HT1080 (cell line): ENCODE measurements at regions not wholly inside any gene's neighbourhood (a gene's known extent, or its start where the extent isn't known, plus 50 kb on each side); places are given as distances from the start of the nearest gene placed in this dataset. TPM values are rescaled to one million over a fixed set of nuclear protein-coding genes. Genes with fewer than 3 reads are reported as not detected.

Experiments
- DNase-seq: peaks from one replicate; pipeline ENCODE4 v3.0.0-alpha.2; 2015; ENCODE audit warnings: low read depth
- small RNA-seq: library from RNA; depleted of rRNA; stranded (forward); fragments of <200 nt; gene quantifications from one replicate; pipeline ENCODE3, GENCODE V24; 2014

DNA sequence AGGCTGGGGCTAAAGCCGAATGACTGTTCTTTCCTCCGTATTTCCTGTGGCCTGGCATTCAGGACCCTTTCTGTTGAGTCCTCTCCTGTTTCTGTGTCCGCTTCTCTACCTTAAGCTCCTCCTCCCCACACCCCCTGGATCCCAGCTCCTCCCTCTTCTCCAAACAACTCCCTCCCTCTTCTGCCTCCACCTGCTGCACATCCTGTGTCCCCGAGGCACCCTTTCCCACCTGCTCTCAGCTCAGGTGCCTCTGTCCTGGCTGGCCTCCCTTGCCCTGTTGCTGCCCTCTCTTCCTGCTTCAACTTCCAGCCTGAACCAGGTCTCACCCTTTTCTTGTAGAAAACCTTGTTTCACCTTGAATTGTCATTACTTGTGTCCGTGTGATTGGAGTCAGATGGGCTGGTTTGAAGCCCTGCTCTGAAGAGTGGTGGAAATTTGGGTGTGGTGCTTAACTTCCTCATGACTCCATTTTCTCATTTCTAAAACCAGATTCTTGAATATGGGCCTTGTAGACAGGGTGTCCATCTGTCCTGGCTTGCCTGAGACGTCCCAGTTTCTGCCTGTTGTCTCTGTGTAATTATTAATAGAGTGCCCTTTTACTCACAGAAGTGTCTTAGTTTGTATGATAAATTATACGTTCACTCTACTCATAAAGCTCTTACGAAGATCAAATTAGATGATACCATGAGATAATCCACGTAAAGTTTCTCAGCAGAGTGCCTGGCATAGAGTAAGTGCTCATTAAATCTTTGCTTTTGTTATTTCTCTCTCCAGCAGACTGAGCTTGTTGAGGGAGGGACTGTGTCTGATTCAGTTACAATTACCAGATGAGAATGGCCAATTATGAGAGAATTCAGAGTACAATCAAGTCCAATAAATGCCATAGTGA is 58.9 kb upstream of the TRABD2B start:
- DNase-seq = no peak

DNA sequence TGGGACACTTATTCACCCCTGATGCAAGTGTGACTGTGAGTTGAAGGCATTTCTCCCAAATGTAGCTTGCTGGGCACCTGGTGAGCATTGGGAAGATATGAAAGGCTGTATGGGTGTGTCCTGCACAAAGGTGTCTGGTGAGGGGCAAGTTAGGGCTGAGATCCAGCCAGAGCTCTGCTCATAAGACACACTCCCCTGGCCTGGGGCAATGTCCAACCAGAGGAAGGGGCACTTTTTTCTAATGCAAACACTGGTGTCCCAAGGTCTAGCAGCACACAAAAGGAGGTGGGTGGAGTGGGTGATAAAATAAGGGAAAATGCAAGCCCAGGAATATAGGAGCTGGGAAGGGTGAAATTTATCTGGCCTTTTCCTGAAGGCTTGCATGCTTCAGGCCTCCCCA is 57.0 kb upstream of the TRABD2B start:
- DNase-seq = no peak

DNA sequence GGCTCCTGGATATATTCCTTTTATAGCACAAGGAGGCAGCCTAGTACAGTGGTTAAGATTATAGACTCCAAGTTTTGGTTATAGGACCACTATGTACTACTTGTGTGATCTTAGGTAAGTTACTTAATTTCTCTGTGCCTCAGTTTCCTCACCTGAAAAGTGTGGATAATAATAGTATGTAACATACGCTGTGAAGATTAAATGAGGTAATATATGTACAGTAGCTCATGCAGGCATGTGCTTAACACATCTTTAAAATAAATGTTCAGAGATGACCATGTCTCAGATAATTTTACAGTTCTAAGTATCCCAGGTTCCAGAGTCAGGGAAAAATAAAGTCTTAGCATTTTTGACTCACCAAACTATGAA is 55.7 kb upstream of the TRABD2B start:
- no peak for DNase-seq

DNA sequence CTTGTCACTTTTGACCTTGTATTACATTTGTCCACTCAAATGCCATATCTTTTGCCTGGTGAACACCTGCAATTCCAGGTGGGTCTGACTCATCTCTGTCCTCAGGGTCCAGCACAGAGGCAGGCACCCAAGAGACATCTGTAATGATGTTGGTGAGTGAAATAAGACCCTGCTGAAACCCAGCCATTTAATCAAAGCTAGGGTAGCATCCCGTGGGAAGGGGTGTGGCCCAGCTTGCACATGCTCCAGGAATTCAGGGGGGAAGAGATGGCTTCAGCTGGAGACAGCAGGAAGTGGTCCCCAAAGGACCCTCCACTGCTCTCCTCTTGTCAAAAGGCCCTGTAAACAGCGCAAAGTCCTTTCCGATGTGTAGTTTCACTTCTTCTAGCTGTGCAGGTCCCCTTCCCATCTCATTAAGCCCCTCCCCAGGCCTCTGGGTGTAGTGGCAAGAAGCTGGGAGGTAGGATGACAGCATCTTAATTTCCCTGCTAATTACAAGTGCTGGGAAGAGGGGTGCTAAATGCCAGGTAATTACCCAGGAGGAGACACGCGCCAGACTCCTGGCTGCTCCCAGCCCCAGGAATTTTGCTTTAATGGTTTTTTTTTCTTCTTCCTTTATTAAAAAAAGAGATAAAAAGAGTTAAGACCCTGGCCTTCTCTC is 54.4 kb upstream of the TRABD2B start:
- DNase-seq = no peak

DNA sequence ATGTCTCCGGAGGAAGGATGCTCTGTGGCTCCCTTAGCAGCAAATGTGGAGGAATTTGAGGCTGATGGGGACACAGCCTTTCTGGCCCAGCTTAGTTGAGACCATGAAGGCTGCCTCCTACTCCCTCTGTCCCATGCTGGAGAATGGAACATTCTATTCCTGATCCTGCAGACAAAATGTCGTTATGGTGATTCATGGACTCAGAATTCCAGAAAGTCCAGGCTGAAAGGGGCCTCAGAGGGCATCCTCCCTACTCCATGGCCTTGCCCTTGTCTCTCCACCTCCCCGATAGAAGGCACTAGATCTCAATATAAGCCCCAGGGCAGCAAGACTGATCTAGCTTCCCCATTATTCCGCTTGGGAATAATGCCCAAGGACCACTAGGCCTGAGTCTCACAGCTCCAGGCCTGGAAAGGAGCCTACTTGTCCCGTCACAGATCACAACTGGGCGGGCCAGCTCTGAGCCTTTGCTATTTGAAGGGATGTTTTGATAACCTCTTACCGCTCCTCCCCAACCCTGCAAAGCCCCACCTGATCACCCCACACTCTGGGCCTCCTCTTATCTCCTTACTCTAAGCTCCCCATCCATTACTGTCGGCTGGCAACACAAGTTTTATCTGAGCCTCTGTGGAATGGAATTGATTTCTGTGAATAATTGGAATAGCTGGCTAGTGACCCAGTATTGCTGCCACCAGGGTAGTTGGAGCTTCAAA is 52.8 kb upstream of the TRABD2B start:
- no peak for DNase-seq

DNA sequence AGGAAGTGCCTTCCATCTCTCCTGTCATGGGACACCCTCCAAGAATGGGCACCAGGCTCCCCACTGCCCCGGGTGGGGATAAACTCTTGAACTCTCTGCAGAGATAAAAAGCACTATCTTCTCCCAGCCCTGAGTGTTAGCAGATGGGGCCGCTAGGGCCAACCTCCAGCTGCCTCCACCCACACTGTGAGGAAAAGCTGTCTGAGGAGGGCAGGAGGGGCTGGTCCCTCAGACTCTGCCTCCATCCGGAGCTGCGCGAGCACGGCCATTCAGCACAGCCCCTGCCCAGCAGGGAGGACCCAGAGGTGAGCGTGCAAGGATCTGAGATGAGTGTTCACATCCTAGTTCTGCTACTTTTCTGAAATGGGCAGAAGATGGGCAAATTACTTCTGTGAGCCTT is 51.8 kb upstream of the TRABD2B start:
- no peak for DNase-seq

DNA sequence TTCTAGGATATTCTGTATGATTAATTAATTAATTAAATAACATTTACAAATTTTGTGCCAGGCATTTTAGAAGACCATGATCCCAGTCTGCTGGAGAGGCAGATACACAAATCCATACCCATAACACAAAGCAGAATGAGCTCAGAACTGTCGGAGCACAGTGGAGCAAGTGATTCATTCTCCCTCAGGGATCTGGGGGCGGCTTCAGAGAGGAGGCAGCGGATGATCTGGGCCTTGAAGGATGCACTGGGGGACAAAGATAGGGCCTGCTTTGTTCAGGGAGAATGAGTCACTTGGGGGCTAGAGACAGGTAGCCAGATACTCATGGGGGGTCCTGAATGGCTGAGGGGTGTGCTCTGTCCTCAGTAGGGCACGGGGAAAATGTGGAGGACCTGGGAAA is 50.9 kb upstream of the TRABD2B start:
- DNase-seq = peak; percentile 17

DNA sequence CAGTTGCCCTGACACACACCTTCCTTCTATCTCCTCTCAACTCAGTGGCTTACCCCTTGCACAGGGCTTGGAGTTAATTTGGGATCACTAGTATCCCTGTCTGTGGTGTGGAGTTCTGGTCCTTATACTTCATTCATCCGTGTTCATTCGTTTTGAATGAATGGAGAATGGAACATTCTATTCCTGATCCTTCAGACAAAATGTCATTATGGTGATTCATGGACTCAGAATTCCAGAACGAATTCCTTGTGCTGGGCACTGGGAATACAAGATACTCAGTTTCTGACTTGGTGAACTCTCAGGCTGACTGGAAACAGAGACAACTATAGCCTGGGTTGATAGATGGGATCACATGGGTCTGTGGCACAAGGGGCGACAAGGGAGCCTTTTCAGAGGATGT is 49.9 kb upstream of the TRABD2B start:
- peak; percentile 42 for DNase-seq

Small RNAs in the stretch of these regions (small RNA-seq; reads per million reads assigned to genes)
- not detected for gene CYP46A4P
